ENCODE measurements at regions not wholly inside any gene's neighbourhood (a gene's known extent, or its start where the extent isn't known, plus 50 kb on each side); places are given as distances from the start of the nearest gene placed in this dataset.

DNA sequence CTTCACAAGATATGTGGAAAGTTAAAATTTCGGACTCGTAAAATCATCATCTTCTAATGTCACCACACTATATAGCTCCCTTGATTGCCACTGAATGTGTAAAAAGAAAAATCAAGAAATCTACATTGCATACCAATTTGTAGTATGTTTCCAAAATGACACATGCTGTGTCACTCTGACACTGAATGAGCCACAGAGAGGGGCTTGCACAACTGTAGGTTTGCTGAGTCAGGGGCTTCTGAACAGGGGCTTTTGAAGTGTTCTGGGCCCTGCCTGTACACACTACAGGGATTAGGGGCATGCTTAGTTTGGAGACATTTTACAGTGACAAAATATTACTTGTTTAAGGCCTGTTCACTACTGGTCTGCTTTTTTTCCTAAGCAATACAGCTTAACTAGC is 234.4 kb upstream of the GRAMD2B start:
- H3K4me3 ChIP-seq (replicated peaks; ENCODE audit: low read depth, low read length), result no peak overlapping the region
- TF ChIP-seq, protein P1, sequence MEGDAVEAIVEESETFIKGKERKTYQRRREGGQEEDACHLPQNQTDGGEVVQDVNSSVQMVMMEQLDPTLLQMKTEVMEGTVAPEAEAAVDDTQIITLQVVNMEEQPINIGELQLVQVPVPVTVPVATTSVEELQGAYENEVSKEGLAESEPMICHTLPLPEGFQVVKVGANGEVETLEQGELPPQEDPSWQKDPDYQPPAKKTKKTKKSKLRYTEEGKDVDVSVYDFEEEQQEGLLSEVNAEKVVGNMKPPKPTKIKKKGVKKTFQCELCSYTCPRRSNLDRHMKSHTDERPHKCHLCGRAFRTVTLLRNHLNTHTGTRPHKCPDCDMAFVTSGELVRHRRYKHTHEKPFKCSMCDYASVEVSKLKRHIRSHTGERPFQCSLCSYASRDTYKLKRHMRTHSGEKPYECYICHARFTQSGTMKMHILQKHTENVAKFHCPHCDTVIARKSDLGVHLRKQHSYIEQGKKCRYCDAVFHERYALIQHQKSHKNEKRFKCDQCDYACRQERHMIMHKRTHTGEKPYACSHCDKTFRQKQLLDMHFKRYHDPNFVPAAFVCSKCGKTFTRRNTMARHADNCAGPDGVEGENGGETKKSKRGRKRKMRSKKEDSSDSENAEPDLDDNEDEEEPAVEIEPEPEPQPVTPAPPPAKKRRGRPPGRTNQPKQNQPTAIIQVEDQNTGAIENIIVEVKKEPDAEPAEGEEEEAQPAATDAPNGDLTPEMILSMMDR (IDR thresholded peaks at IDR 0.05; ENCODE audit: low read depth, low read length, missing control alignments), result no peak
- no peak for DNase-seq (ENCODE audit: extremely low read depth, low read depth)

DNA sequence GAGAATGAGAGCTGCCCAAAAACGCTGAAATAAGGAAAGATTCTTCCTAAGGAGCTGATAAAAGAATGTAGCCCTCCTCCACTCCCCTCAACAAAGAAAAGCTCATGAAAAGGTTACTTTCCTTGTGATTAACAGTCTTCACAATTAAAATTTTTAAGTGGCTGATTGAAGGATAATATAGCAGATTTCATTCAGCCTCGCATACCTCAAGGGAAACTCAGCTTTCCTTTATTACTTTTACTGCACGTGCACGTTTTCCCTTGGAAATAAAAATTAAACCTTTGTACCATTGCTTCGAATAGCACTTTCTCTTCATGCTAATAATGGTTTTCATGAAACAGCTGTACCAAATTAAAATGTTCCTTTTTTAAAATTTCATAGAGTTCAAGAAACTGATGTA is 234.0 kb upstream of the GRAMD2B start:
- no peak for DNase-seq (ENCODE audit: extremely low read depth, low read depth)
- no peak overlapping the region for H3K4me3 ChIP-seq (replicated peaks; ENCODE audit: low read depth, low read length)
- TF ChIP-seq, protein P1 (IDR thresholded peaks at IDR 0.05; ENCODE audit: low read depth, low read length, missing control alignments), result no peak

DNA sequence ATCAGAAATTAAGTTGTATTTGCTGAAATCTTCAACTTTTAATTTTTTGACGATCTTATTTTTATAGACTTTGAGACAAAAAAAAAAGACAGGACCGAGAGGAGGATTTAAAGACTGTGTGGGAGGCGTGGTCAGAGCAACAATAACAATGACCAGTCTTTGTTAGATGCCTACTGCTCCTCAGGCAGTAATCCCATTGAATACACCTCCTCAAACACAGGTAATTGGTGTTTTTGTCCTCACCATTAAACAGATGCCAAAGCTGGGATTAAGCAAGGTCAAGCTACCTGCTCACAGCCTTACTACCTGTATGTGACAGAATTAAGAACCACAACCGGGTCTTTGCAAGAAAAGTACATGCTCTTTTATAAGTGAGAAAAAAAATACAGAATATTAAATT is 233.3 kb upstream of the GRAMD2B start:
- no peak overlapping the region for H3K4me3 ChIP-seq (replicated peaks; ENCODE audit: low read depth, low read length)
- TF ChIP-seq, protein P1 (IDR thresholded peaks at IDR 0.05; ENCODE audit: low read depth, low read length, missing control alignments), result no peak
- DNase-seq (ENCODE audit: extremely low read depth, low read depth), result no peak

DNA sequence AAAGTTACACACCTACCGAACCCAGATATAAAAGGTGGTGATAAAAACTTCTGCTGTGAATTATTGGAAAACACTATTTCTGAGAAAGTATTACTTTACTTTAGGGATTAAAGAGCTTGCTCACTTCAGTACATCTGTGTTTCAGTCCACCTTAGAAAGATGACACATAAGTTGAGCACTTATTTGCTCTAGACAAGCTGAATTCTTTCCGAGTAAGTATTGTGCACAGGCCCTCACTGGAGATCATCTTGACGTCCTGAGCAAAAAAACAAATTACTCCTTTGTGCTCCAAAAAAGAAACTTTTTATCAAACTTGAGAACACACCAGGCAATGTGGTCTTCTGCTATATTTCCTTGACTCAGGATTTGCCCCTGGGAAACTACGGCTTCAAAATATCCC is 231.0 kb upstream of the GRAMD2B start:
- no peak overlapping the region for H3K4me3 ChIP-seq (replicated peaks; ENCODE audit: low read depth, low read length)
- TF ChIP-seq, protein P1 (IDR thresholded peaks at IDR 0.05; ENCODE audit: low read depth, low read length, missing control alignments), result no peak
- DNase-seq (ENCODE audit: extremely low read depth, low read depth), result no peak

DNA sequence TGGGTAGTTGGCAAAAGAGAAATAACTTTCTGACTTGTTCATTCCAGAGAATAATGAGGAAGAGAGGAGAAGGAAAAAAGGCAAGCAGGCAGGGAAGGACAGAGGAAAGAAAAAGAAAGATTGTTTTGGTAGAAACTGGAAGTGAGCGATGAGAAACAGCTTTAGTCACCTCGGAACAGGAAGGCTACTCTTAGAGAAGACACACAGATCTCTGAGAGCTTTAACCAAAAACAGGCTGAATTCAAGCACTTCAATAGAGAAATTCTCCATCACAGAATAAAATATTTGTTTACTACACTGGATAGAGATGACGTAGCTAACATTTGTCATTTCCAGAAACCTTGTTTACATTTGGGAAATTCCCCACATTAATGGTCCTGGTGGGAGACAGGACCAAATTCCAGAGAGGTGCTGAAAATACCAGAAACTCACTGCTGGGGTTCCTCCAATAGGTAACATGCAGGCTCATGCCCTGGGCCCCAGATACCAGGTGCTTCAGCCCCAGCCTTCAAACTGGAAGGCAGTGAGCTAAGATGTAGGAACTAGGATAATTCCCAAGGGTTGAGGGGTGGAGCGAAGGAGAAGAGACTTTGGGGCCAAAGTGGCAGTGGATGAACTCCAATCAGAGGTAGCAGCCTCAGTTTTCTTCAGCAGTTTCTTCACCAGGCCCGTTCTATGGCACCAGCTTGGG is 227.7 kb upstream of the GRAMD2B start:
- no peak overlapping the region for H3K4me3 ChIP-seq (replicated peaks; ENCODE audit: low read depth, low read length)
- peak; percentile 2 for DNase-seq (ENCODE audit: extremely low read depth, low read depth)
- TF ChIP-seq, protein P1 (IDR thresholded peaks at IDR 0.05; ENCODE audit: low read depth, low read length, missing control alignments), result no peak

DNA sequence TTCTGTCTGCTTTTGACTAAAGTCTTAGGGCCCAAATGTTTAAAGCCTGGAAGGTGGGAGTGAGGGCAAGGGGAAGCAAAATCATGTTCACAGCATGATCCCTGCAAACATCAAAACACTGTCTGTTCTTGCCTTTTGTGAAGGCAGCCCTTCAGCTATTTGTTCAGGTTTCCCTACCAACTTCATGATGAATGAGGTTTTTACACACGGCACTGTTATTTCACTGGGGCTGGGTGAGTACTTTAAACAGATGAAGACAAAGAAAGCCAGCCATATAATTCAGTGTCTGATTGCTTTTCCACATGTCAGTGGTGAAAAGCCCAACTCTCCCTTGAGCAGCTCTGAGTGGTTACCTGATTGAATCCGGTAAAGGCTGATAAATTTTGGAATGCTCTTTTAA is 224.7 kb upstream of the GRAMD2B start:
- no peak overlapping the region for H3K4me3 ChIP-seq (replicated peaks; ENCODE audit: low read depth, low read length)
- TF ChIP-seq, protein P1 (IDR thresholded peaks at IDR 0.05; ENCODE audit: low read depth, low read length, missing control alignments), result no peak
- no peak for DNase-seq (ENCODE audit: extremely low read depth, low read depth)

DNA sequence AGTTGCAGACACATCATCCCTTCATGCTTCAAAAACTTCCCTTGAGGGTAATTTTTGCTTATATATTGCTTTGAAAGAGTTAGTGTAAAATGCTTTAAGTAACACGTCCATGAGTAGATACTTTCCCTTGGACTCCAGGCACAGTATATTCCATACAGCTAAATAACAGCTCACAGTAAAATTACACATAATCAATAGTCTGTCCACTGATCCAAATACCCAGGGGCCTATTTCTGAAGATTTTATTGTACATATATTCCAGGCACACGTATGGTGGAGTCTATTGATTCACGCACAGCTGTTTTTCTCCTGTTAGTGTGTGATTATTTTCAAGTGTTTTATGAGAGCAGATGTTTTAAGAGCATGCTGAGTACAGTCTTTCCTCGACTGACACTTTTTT is 223.7 kb upstream of the GRAMD2B start:
- TF ChIP-seq, protein P1 (IDR thresholded peaks at IDR 0.05; ENCODE audit: low read depth, low read length, missing control alignments), result no peak
- no peak overlapping the region for H3K4me3 ChIP-seq (replicated peaks; ENCODE audit: low read depth, low read length)
- no peak for DNase-seq (ENCODE audit: extremely low read depth, low read depth)
